ENCODE measurements at regions not wholly inside any gene's neighbourhood (a gene's known extent, or its start where the extent isn't known, plus 50 kb on each side); places are given as distances from the start of the nearest gene placed in this dataset.

DNA sequence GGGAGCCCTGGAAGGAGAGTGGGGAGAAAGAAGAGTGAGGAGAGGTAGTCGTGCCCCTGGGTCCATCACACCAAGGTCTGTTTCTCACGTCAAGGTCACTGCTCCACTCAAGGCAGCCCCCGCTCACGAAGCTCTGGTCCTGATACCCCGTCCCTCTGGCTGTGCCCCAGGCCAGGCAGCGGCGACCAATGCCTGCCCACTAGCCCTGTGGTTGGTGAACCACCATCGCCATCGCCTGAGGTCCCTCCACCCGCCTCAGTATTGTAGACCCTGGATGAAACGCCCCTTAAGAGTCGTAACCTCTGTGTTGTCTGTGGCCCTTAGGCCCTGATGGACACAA, 378.3 kb upstream of the MYT1L start:
- H3K27me3 ChIP-seq (ENCODE audit: control insufficient read depth in 4 of 4, insufficient read depth in 4 of 4, low read length in 3 of 4): peaks cover 0 to 8% (median under 1%) of the 10 kb centered on the region in 4 donors
- WGBS: 82% methylated on average over 12 of the region's 12 CpGs
- H3K4me3 ChIP-seq (ENCODE audit: low read depth in 1 of 3, low read length in 3 of 3): no peak overlapping the region
- no peaks in the 10 kb centered on the region for H3K36me3 ChIP-seq (ENCODE audit: control insufficient read depth in 4 of 4, insufficient read depth in 3 of 4, low read depth in 1 of 4, low read length in 3 of 4)
- H3K27ac ChIP-seq (ENCODE audit: low read depth in 1 of 2, low read length in 2 of 2): no peak overlapping the region
- DNase-seq (ENCODE audit: low spot score): no peak
- no peak overlapping the region for H3K9ac ChIP-seq (ENCODE audit: low read depth in 1 of 2, low read length in 2 of 2)
- H3K4me1 ChIP-seq (ENCODE audit: control insufficient read depth in 4 of 4, insufficient read depth in 4 of 4, low read length in 3 of 4): no peaks in the 10 kb centered on the region
- H3K9me3 ChIP-seq (ENCODE audit: control insufficient read depth in 4 of 4, low read length in 3 of 4): no peaks in the 10 kb centered on the region
- TF ChIP-seq HNF4G (IDR thresholded peaks at IDR 0.05) (no peak), RAD21 (IDR thresholded peaks at IDR 0.05) (no peak), HNF4A (conservative IDR thresholded peaks at IDR 0.05) (no peak), JUND (IDR thresholded peaks at IDR 0.05) (no peak), YY1 (IDR thresholded peaks at IDR 0.05) (no peak), GABPA (IDR thresholded peaks at IDR 0.05 in 1 of 2, conservative IDR thresholded peaks at IDR 0.05 in 1 of 2) (no peak), RXRA (IDR thresholded peaks at IDR 0.05) (no peak), FOXA2 (IDR thresholded peaks at IDR 0.05) (no peak)
- TF ChIP-seq, protein P1, sequence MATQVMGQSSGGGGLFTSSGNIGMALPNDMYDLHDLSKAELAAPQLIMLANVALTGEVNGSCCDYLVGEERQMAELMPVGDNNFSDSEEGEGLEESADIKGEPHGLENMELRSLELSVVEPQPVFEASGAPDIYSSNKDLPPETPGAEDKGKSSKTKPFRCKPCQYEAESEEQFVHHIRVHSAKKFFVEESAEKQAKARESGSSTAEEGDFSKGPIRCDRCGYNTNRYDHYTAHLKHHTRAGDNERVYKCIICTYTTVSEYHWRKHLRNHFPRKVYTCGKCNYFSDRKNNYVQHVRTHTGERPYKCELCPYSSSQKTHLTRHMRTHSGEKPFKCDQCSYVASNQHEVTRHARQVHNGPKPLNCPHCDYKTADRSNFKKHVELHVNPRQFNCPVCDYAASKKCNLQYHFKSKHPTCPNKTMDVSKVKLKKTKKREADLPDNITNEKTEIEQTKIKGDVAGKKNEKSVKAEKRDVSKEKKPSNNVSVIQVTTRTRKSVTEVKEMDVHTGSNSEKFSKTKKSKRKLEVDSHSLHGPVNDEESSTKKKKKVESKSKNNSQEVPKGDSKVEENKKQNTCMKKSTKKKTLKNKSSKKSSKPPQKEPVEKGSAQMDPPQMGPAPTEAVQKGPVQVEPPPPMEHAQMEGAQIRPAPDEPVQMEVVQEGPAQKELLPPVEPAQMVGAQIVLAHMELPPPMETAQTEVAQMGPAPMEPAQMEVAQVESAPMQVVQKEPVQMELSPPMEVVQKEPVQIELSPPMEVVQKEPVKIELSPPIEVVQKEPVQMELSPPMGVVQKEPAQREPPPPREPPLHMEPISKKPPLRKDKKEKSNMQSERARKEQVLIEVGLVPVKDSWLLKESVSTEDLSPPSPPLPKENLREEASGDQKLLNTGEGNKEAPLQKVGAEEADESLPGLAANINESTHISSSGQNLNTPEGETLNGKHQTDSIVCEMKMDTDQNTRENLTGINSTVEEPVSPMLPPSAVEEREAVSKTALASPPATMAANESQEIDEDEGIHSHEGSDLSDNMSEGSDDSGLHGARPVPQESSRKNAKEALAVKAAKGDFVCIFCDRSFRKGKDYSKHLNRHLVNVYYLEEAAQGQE (IDR thresholded peaks at IDR 0.05): no peak
- TF ChIP-seq, protein P2, sequence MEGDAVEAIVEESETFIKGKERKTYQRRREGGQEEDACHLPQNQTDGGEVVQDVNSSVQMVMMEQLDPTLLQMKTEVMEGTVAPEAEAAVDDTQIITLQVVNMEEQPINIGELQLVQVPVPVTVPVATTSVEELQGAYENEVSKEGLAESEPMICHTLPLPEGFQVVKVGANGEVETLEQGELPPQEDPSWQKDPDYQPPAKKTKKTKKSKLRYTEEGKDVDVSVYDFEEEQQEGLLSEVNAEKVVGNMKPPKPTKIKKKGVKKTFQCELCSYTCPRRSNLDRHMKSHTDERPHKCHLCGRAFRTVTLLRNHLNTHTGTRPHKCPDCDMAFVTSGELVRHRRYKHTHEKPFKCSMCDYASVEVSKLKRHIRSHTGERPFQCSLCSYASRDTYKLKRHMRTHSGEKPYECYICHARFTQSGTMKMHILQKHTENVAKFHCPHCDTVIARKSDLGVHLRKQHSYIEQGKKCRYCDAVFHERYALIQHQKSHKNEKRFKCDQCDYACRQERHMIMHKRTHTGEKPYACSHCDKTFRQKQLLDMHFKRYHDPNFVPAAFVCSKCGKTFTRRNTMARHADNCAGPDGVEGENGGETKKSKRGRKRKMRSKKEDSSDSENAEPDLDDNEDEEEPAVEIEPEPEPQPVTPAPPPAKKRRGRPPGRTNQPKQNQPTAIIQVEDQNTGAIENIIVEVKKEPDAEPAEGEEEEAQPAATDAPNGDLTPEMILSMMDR (IDR thresholded peaks at IDR 0.05; ENCODE audit: low read depth, low read length, missing input control): no peak

DNA sequence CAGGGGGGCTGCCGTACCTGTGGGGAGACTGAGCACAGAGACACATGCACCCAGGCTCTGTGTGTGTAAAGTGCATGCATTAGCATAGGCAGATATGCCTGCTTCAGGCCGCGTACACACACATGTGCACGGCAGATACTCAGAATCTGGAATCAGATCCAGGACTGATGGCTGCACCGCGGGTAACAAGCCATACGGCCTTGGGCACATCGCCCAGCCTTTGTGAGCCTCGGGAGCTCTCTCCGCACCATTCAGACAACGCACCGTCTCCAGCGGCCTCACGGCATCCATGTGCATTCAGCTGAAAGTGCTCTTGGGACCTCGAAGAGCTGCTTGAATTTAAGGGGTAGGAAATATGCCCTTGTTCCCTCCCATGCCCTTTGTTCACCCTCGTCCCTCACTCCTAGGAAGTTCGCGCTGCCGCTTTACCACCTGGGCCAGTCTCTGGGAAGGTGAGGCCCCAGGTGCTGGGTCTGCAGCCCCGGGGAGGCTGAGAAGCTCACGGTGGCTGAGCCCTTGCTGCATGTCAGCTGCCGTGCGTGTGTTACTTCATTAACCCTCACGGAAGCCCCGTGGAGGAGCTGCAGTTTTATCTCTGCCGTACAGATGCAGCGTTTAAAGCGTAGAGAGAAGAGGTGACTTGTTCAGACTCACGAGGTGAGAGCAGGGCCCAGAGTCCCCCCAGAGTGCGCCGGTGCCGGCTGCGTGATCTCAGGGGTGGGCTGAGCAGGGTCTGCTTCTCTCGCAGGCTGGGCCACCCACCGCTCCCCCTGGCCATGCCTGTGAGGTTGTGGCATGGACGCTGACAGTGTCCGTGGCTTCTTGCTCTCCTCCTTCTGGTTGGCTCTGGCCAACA, 377.7 kb upstream of the MYT1L start:
- Histone ChIP-seq H3K9ac (ENCODE audit: low read depth in 1 of 2, low read length in 2 of 2) (no peak overlapping the region), H3K4me3 (ENCODE audit: low read depth in 1 of 3, low read length in 3 of 3) (no peak overlapping the region), H3K27me3 (ENCODE audit: control insufficient read depth in 4 of 4, insufficient read depth in 4 of 4, low read length in 3 of 4) (peaks cover 0 to 8% (median under 1%) of the 10 kb centered on the region in 4 donors), H3K4me1 (ENCODE audit: control insufficient read depth in 4 of 4, insufficient read depth in 4 of 4, low read length in 3 of 4) (no peaks in the 10 kb centered on the region), H3K9me3 (ENCODE audit: control insufficient read depth in 4 of 4, low read length in 3 of 4) (no peaks in the 10 kb centered on the region), H3K27ac (ENCODE audit: low read depth in 1 of 2, low read length in 2 of 2) (no peak overlapping the region), H3K36me3 (ENCODE audit: control insufficient read depth in 4 of 4, insufficient read depth in 3 of 4, low read depth in 1 of 4, low read length in 3 of 4) (no peaks in the 10 kb centered on the region)
- WGBS: 82% methylated on average over 37 of the region's 37 CpGs
- no peak for DNase-seq (ENCODE audit: low spot score)
- no peak for TF ChIP-seq SP1 (IDR thresholded peaks at IDR 0.05)
- TF ChIP-seq FOXA1 (IDR thresholded peaks at IDR 0.05): no peak
- TF ChIP-seq, protein P3, sequence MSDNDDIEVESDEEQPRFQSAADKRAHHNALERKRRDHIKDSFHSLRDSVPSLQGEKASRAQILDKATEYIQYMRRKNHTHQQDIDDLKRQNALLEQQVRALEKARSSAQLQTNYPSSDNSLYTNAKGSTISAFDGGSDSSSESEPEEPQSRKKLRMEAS (IDR thresholded peaks at IDR 0.05): no peak
- no peak for TF ChIP-seq YY1 (IDR thresholded peaks at IDR 0.05)
- TF ChIP-seq HNF4G (IDR thresholded peaks at IDR 0.05): no peak
- TF ChIP-seq, protein P1 (IDR thresholded peaks at IDR 0.05): no peak
- no peak for TF ChIP-seq NR2F2 (IDR thresholded peaks at IDR 0.05)
- no peak for TF ChIP-seq RXRA (IDR thresholded peaks at IDR 0.05)
- TF ChIP-seq RAD21 (IDR thresholded peaks at IDR 0.05): no peak
- no peak for TF ChIP-seq GABPA (IDR thresholded peaks at IDR 0.05 in 1 of 2, conservative IDR thresholded peaks at IDR 0.05 in 1 of 2)
- TF ChIP-seq, protein P4, sequence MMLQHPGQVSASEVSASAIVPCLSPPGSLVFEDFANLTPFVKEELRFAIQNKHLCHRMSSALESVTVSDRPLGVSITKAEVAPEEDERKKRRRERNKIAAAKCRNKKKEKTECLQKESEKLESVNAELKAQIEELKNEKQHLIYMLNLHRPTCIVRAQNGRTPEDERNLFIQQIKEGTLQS (IDR thresholded peaks at IDR 0.05): no peak
- no peak for TF ChIP-seq JUND (IDR thresholded peaks at IDR 0.05)
- no peak for TF ChIP-seq EGR1 (IDR thresholded peaks at IDR 0.05; ENCODE audit: low read depth in 2 of 2)
- TF ChIP-seq HNF4A (conservative IDR thresholded peaks at IDR 0.05): no peak
- TF ChIP-seq, protein P2 (IDR thresholded peaks at IDR 0.05; ENCODE audit: low read depth, low read length, missing input control): no peak
- TF ChIP-seq FOXA2 (IDR thresholded peaks at IDR 0.05): no peak

Data from liver (tissue), 8 donors.